Panc1 (cell line): ENCODE measurements at regions not wholly inside any gene's neighbourhood (a gene's known extent, or its start where the extent isn't known, plus 50 kb on each side); places are given as distances from the start of the nearest gene placed in this dataset.

ENCODE experiments used
- POLR2AphosphoS5 ChIP-seq: IDR thresholded peaks from 2 replicates; pipeline ENCODE4 v1.6.1; 2012; ENCODE audit warnings: mild to moderate bottlenecking, low read depth, low read length, moderate library complexity
- SIN3A ChIP-seq: IDR thresholded peaks from 2 replicates; pipeline ENCODE4 v1.6.1; 2012; ENCODE audit warnings: low read depth, mild to moderate bottlenecking, low read length, moderate library complexity, borderline replicate concordance; ENCODE audit not compliant: insufficient read depth
- TF ChIP-seq, protein P1 (sequence below): fragments of 450-650 bp; IDR thresholded peaks from 2 replicates; pipeline ENCODE4 v1.5.1; 2017; ENCODE audit warnings: mild to moderate bottlenecking
- TF ChIP-seq, protein P2 (sequence below), 2 experiments: IDR thresholded peaks; 2 replicates each; pipeline ENCODE4 v1.6.1; 2011 to 2012; ENCODE audit warnings: low read depth in 2 of 2, control low read depth in 1 of 2, low read length in 1 of 2, mild to moderate bottlenecking in 1 of 2, moderate library complexity in 1 of 2; ENCODE audit not compliant: insufficient read depth in 1 of 2

DNA sequence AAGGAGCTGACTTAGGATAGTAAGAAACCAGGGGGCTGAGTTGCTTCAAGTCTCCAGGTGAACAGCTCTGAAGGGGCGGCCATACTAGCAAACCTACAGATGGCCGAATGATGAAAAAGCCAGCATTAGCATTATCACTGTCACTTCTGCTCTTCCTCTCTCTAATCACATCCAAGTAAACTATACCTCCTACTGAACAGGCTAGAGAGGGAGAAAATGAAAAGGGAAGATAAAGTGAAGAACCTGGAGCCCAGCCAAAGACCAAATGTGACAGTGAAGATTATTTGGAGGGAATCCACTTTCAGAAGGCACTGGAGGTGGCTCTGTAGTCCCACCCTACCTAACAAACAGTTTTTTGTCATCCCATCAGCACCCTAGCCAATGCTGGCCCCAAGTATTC lies 50.4 kb upstream of the PRPS1 start:
- TF ChIP-seq, protein P1, sequence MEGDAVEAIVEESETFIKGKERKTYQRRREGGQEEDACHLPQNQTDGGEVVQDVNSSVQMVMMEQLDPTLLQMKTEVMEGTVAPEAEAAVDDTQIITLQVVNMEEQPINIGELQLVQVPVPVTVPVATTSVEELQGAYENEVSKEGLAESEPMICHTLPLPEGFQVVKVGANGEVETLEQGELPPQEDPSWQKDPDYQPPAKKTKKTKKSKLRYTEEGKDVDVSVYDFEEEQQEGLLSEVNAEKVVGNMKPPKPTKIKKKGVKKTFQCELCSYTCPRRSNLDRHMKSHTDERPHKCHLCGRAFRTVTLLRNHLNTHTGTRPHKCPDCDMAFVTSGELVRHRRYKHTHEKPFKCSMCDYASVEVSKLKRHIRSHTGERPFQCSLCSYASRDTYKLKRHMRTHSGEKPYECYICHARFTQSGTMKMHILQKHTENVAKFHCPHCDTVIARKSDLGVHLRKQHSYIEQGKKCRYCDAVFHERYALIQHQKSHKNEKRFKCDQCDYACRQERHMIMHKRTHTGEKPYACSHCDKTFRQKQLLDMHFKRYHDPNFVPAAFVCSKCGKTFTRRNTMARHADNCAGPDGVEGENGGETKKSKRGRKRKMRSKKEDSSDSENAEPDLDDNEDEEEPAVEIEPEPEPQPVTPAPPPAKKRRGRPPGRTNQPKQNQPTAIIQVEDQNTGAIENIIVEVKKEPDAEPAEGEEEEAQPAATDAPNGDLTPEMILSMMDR, result no peak
- TF ChIP-seq, protein P2, sequence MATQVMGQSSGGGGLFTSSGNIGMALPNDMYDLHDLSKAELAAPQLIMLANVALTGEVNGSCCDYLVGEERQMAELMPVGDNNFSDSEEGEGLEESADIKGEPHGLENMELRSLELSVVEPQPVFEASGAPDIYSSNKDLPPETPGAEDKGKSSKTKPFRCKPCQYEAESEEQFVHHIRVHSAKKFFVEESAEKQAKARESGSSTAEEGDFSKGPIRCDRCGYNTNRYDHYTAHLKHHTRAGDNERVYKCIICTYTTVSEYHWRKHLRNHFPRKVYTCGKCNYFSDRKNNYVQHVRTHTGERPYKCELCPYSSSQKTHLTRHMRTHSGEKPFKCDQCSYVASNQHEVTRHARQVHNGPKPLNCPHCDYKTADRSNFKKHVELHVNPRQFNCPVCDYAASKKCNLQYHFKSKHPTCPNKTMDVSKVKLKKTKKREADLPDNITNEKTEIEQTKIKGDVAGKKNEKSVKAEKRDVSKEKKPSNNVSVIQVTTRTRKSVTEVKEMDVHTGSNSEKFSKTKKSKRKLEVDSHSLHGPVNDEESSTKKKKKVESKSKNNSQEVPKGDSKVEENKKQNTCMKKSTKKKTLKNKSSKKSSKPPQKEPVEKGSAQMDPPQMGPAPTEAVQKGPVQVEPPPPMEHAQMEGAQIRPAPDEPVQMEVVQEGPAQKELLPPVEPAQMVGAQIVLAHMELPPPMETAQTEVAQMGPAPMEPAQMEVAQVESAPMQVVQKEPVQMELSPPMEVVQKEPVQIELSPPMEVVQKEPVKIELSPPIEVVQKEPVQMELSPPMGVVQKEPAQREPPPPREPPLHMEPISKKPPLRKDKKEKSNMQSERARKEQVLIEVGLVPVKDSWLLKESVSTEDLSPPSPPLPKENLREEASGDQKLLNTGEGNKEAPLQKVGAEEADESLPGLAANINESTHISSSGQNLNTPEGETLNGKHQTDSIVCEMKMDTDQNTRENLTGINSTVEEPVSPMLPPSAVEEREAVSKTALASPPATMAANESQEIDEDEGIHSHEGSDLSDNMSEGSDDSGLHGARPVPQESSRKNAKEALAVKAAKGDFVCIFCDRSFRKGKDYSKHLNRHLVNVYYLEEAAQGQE (IDR thresholded peaks at IDR 0.05; ENCODE audit: insufficient read depth in 1 of 2, low read depth in 2 of 2, low read length in 1 of 2), result no peak
- TF ChIP-seq POLR2AphosphoS5, result no peak
- no peak for TF ChIP-seq SIN3A
